Body of pancreas (tissue), 4 donors: ENCODE measurements at regions not wholly inside any gene's neighbourhood (a gene's known extent, or its start where the extent isn't known, plus 50 kb on each side); places are given as distances from the start of the nearest gene placed in this dataset.

ENCODE experiments used
- ATAC-seq: fragments of 150-250 bp; one replicate; pipeline ENCODE4 v1.9.1; 2016
- DNase-seq, 4 donors: peaks; one replicate each; pipeline ENCODE4 v3.0.0-alpha.2; 2019
- H3K27ac ChIP-seq, 4 donors: fragments of 200-600 bp; sonication (generic); 1 replicate in 3 of 4; 2 replicates in 1 of 4; pipeline versions ENCODE4 v1.5.1 to v1.6.1; 2016 to 2019; ENCODE audit warnings: mild to moderate bottlenecking in 1 of 4, mixed read lengths in 1 of 4, moderate library complexity in 1 of 4
- H3K27me3 ChIP-seq, 2 donors: fragments of 200-600 bp; sonication (generic); one replicate each; pipeline ENCODE4 v1.6.0; 2016; ENCODE audit warnings: mild to moderate bottlenecking in 1 of 2
- H3K36me3 ChIP-seq, 2 donors: fragments of 200-600 bp; sonication (generic); replicated peaks in 1 of 2; 2 replicates each; pipeline ENCODE4 v1.5.1; 2016; ENCODE audit warnings: low read depth in 2 of 2; ENCODE audit not compliant: insufficient read depth in 1 of 2
- H3K4me1 ChIP-seq: fragments of 200-600 bp; sonication (generic); one replicate; pipeline ENCODE4 v1.6.0; 2016
- H3K4me3 ChIP-seq, 2 donors: fragments of 200-600 bp; sonication (generic); 1 replicate in 1 of 2; 2 replicates in 1 of 2; pipeline ENCODE4 v1.5.1; 2016 to 2019
- H3K9me3 ChIP-seq, 3 donors: fragments of 200-600 bp; sonication (generic); 1 replicate in 2 of 3; 2 replicates in 1 of 3; pipeline ENCODE4 v1.5.1; 2016
- POLR2A ChIP-seq, 3 donors: fragments of 450-650 bp; IDR thresholded peaks; one replicate each; pipeline ENCODE4 v1.6.1; 2016; ENCODE audit warnings: antibody characterized with exemption in 3 of 3, mild to moderate bottlenecking in 2 of 3
- WGBS, 2 donors: methylation state at CpG; one replicate each; pipeline ENCODE4 v1.1.5; 2017; 5-methylcytosine and 5-hydroxymethylcytosine counted together
- intact Hi-C: fragments of 100-400 bp; cut with DNase I; formaldehyde crosslinking; loops from one replicate; pipeline ENCODE4 v1.15.1; 2023
- TF ChIP-seq, protein P1 (sequence below), 7 experiments: fragments of 450-650 bp in 4 of 7; fragments of 200-600 bp in 3 of 7; sonication (generic) in 3 of 7; IDR thresholded peaks; one replicate each; pipeline ENCODE4 v1.5.1; 2016 to 2019; ENCODE audit warnings: antibody characterized with exemption in 7 of 7

DNA sequence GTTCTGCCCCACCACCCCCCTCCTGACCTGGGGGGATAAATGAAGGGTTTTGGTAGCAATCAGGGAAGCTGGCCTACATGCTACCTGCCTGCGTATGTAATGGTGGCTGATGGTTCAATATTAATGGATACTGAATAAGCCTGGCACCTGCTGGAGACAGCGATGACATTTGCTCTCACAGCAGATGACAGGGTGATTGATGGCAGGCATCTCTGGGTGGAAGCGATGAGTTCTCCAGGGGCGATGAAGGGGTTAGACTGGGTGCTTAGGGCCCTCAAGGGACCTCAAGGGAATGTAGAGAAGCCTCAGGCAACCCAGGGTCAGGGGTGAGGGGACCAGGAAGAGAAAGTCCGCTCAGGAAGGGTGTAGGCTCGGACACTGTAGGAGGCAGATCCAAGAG lies 107.7 kb upstream of the MLN start:
- no peak for ATAC-seq
- intact Hi-C loops: no loop called here
- 90 to 95% methylated on average over 6 of the region's 6 CpGs for WGBS, 2 donors
- no peaks in the 10 kb centered on the region for H3K9me3 ChIP-seq
- no peaks in the 10 kb centered on the region for H3K27me3 ChIP-seq
- H3K4me1 ChIP-seq: peaks cover 21% of the 10 kb centered on the region
- no peak for TF ChIP-seq POLR2A (IDR thresholded peaks at IDR 0.05)
- TF ChIP-seq, protein P1, sequence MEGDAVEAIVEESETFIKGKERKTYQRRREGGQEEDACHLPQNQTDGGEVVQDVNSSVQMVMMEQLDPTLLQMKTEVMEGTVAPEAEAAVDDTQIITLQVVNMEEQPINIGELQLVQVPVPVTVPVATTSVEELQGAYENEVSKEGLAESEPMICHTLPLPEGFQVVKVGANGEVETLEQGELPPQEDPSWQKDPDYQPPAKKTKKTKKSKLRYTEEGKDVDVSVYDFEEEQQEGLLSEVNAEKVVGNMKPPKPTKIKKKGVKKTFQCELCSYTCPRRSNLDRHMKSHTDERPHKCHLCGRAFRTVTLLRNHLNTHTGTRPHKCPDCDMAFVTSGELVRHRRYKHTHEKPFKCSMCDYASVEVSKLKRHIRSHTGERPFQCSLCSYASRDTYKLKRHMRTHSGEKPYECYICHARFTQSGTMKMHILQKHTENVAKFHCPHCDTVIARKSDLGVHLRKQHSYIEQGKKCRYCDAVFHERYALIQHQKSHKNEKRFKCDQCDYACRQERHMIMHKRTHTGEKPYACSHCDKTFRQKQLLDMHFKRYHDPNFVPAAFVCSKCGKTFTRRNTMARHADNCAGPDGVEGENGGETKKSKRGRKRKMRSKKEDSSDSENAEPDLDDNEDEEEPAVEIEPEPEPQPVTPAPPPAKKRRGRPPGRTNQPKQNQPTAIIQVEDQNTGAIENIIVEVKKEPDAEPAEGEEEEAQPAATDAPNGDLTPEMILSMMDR (IDR thresholded peaks at IDR 0.05): no peak
- no peak overlapping the region for H3K27ac ChIP-seq
- no peak for DNase-seq
- H3K4me3 ChIP-seq: no peak overlapping the region
- no peaks in the 10 kb centered on the region for H3K36me3 ChIP-seq

DNA sequence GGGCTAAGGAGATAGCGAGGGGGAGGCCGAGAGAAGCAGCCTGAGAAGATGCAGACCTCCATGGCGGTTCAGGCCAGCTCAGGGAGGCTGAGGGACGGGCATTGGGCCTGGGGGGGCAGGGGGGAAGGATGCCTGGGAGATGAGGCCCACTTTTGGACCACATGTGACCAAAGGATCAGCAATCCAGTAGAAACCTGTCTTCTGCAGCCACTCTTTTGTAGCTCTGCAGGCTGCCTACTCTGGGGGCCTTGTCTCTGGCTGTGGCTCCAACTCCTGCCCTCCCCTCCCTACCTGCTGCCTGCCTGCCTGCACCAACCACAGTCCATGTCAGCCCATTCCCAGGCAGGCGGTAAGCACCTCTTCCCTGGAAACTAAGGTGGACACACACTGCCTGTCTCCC lies 106.8 kb upstream of the MLN start:
- Histone ChIP-seq H3K27ac (no peak overlapping the region), H3K36me3 (no peaks in the 10 kb centered on the region), H3K27me3 (no peaks in the 10 kb centered on the region), H3K4me1 (peaks cover 21% of the 10 kb centered on the region), H3K4me3 (no peak overlapping the region), H3K9me3 (no peaks in the 10 kb centered on the region)
- DNase-seq (no peak), ATAC-seq (no peak)
- 84 to 88% methylated on average over 5 of the region's 5 CpGs for WGBS, 2 donors
- TF ChIP-seq, protein P1 (IDR thresholded peaks at IDR 0.05): no peak
- no peak for TF ChIP-seq POLR2A (IDR thresholded peaks at IDR 0.05)
- intact Hi-C loops: no loop called here

DNA sequence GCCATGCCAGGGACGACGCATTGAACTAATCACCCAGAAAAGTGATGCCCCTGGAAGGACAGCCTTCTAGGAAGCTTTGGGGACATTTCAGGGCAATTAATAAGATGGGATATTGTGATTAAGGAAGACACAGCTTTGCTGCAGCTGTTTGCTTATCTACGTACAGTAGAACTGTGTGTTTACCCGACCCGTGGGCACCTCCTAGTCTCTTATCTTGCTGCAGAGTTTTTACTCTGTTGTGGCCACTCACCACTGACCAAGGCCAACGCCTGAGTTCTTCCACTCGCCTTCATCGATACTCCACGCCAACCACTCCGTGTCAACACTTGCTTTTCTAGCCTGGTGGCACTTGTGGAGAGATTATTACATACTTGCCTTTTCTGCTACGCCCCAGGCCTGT lies 105.9 kb upstream of the MLN start:
- Histone ChIP-seq H3K9me3 (no peaks in the 10 kb centered on the region), H3K27ac (no peak overlapping the region), H3K4me3 (no peak overlapping the region), H3K27me3 (no peaks in the 10 kb centered on the region), H3K36me3 (no peaks in the 10 kb centered on the region), H3K4me1 (peaks cover 21% of the 10 kb centered on the region)
- no peak for TF ChIP-seq POLR2A (IDR thresholded peaks at IDR 0.05)
- TF ChIP-seq, protein P1 (IDR thresholded peaks at IDR 0.05): no peak
- WGBS, 2 donors: 74 to 81% methylated on average over 11 of the region's 11 CpGs
- DNase-seq: no peak
- no peak for ATAC-seq
- intact Hi-C loops: no loop called here

DNA sequence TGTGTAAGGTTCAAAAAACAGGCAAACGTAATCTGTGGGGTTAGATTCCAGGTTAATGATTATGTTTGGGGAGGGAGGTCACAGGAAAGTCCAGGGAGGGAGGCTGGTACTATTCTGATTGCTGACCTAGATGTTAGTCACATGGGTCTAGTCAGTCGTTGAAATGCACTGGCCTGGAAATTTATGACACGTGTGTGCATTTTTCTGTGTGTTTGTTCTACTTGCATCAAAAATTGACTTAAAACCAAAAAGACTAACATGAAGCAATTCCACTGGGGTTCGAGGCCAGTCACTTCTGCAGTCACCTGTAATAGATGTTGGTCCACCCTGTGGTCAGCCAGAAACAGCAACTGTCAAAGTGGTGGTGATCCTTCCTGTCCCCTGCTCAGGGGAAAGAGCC lies 104.2 kb upstream of the MLN start:
- TF ChIP-seq, protein P1 (IDR thresholded peaks at IDR 0.05): no peak
- TF ChIP-seq POLR2A (IDR thresholded peaks at IDR 0.05): no peak

DNA sequence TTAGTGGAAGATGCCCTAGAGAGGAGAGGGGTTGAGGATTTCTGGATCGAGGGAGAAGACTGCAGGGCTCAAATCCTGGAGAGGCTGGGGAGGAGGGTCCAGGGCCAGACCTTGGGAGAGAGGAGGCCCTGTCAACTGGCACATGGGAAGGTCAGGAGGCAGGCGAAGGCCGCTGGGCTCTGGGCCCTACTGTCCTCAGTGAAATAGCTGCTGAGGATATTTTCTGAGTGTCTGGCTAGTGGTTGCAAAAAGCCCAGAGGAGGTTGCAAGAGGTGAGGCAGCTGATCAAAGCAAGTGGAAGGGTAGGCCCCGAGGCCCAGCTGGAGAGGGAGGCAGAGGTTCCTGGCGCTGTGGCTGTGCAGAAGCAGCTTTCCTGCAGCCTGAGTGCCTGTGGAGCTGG lies 103.4 kb upstream of the MLN start:
- ATAC-seq (no peak), DNase-seq (no peak)
- Histone ChIP-seq H3K36me3 (no peaks in the 10 kb centered on the region), H3K9me3 (no peaks in the 10 kb centered on the region), H3K4me1 (peaks cover 21% of the 10 kb centered on the region), H3K27ac (peak overlapping the region in 2 of 4 donors; percentile 39 to 53), H3K27me3 (no peaks in the 10 kb centered on the region), H3K4me3 (no peak overlapping the region)
- WGBS, 2 donors: 65 to 82% methylated on average over 5 of the region's 5 CpGs
- TF ChIP-seq, protein P1 (IDR thresholded peaks at IDR 0.05): no peak
- TF ChIP-seq POLR2A (IDR thresholded peaks at IDR 0.05): no peak
- intact Hi-C loops: no loop called here

More for the DNA sequence above, 104.2 kb upstream of the MLN start:
- intact Hi-C loops: no loop called here
- 12 to 24% methylated on average over 4 of the region's 4 CpGs for WGBS, 2 donors
- H3K27ac ChIP-seq: peak overlapping the region in 2 of 4 donors; percentile 46 to 53
- H3K4me1 ChIP-seq: peaks cover 21% of the 10 kb centered on the region
- no peaks in the 10 kb centered on the region for H3K9me3 ChIP-seq
- peak; percentile 74 for ATAC-seq
- H3K27me3 ChIP-seq: no peaks in the 10 kb centered on the region
- no peaks in the 10 kb centered on the region for H3K36me3 ChIP-seq
- peak in 2 of 4 donors; percentile 20 to 41 for DNase-seq
- no peak overlapping the region for H3K4me3 ChIP-seq
